ENCODE measurements at regions not wholly inside any gene's neighbourhood (a gene's known extent, or its start where the extent isn't known, plus 50 kb on each side); places are given as distances from the start of the nearest gene placed in this dataset.
"Not testable (repeated sequence)": the region's sequence is repeated elsewhere in the genome, so short reads cannot be mapped to it uniquely, and the experiment has no call there.

DNA sequence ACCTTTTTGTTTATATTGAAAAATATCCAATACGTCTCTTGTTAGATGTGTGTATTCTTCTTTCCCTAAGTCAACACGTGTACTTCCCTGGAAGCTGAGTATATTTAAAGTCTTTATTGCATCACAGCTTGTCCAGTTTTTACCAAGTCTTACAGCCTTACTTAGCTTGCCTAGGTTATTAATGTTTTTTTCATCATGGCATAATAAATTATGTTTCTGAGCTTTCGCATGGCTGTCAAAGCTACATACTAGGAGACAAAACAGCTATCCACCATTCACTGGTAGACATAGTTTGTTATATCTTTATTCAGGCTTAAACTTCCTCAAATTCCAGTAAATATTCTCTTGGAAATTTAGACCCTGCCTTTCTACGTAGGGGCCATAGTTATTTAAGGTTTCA, 224.2 kb downstream of the BCHE start:
- DNase-seq (ENCODE audit: low spot score in 2 of 2) = no peak
- Histone ChIP-seq H3K27me3 (no peaks in the 10 kb centered on the region), H3K9me3 (no peaks in the 10 kb centered on the region), H3K4me1 (no peaks in the 10 kb centered on the region), H3K36me3 (no peaks in the 10 kb centered on the region), H3K27ac (no peak overlapping the region), H3K4me3 (no peak overlapping the region)
- 70 to 75% methylated on average over 4 of the region's 4 CpGs for WGBS, 2 donors
- TF ChIP-seq EP300 (IDR thresholded peaks at IDR 0.05) = no peak
- TF ChIP-seq, protein P1, sequence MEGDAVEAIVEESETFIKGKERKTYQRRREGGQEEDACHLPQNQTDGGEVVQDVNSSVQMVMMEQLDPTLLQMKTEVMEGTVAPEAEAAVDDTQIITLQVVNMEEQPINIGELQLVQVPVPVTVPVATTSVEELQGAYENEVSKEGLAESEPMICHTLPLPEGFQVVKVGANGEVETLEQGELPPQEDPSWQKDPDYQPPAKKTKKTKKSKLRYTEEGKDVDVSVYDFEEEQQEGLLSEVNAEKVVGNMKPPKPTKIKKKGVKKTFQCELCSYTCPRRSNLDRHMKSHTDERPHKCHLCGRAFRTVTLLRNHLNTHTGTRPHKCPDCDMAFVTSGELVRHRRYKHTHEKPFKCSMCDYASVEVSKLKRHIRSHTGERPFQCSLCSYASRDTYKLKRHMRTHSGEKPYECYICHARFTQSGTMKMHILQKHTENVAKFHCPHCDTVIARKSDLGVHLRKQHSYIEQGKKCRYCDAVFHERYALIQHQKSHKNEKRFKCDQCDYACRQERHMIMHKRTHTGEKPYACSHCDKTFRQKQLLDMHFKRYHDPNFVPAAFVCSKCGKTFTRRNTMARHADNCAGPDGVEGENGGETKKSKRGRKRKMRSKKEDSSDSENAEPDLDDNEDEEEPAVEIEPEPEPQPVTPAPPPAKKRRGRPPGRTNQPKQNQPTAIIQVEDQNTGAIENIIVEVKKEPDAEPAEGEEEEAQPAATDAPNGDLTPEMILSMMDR (IDR thresholded peaks at IDR 0.05) = no peak
- no peak for TF ChIP-seq POLR2A (IDR thresholded peaks at IDR 0.05)

GRCh38 chr3:165607221-165607620, 230.0 kb downstream of the BCHE start:
- no peak for TF ChIP-seq EP300 (IDR thresholded peaks at IDR 0.05)
- TF ChIP-seq, protein P1 (IDR thresholded peaks at IDR 0.05) = no peak
- no peak for TF ChIP-seq POLR2A (IDR thresholded peaks at IDR 0.05)

DNA sequence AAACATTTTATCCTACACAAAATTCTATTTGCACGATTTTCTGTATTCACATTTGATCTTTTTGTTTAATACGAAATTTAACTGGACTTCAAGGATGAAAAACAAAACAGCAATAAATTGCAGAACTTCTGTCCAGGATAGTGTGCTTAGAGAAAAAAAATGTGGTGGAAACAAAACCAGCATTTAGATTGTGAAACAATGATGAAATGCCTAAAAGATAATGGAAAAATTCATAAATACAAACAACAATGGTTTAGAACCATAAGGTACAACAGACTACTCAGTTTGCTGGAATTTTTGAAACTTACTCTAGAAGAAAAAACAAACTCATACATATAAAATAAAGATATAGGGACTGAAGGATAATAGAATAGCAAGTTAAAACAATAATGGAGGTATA, 234.0 kb downstream of the BCHE start:
- TF ChIP-seq EP300 (IDR thresholded peaks at IDR 0.05) = no peak
- TF ChIP-seq, protein P1 (IDR thresholded peaks at IDR 0.05) = no peak
- TF ChIP-seq POLR2A (IDR thresholded peaks at IDR 0.05) = no peak
- Histone ChIP-seq H3K36me3 (no peaks in the 10 kb centered on the region), H3K4me3 (no peak overlapping the region), H3K27me3 (no peaks in the 10 kb centered on the region), H3K27ac (no peak overlapping the region), H3K4me1 (no peaks in the 10 kb centered on the region), H3K9me3 (no peaks in the 10 kb centered on the region)
- 82 to 83% methylated on average over 2 of the region's 2 CpGs for WGBS, 2 donors
- no peak for DNase-seq (ENCODE audit: low spot score in 2 of 2)

More at GRCh38 chr3:165607221-165607620, 230.0 kb downstream of the BCHE start:
- no peak for DNase-seq (ENCODE audit: low spot score in 2 of 2)
- H3K27ac ChIP-seq = no peak overlapping the region
- H3K36me3 ChIP-seq = no peaks in the 10 kb centered on the region
- no peaks in the 10 kb centered on the region for H3K27me3 ChIP-seq
- no peaks in the 10 kb centered on the region for H3K4me1 ChIP-seq
- no peak overlapping the region for H3K4me3 ChIP-seq
- H3K9me3 ChIP-seq = no peaks in the 10 kb centered on the region

GRCh38 chr3:165572566-165572965, 264.7 kb downstream of the BCHE start:
- not testable (repeated sequence) for H3K4me1 ChIP-seq; DNase-seq (ENCODE audit: low spot score in 2 of 2); H3K36me3 ChIP-seq; H3K27me3 ChIP-seq; H3K27ac ChIP-seq; H3K4me3 ChIP-seq
- WGBS, 2 donors = 93 to 98% methylated on average over 7 to 11 of the region's 13 CpGs
- peaks cover 0 to 10% (median 0%) of the 10 kb centered on the region in 4 donors for H3K9me3 ChIP-seq

DNA sequence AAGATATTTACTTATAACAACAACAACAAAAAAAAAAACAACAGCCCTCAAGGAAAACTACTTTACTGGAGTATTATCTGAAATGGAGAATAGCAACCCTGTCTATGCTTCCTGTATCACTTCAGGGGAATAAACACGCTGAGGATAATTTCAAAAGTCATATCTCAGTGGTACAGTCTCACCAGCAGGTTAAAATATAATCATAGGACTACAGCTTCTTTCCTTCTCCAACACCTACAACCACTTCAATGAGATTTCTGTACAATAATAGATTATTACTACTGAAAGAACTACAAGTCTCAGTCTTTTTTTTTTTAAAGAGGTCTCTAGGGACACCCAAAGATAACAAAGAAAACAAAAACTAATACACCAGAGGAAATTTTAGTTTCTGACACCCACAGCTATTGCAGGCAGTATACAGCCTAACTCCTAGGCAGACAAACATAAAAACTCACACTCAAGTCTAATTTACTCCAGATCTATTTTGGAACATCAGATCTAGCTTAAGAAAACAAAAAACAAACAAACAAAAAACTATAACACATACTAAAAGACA, 268.2 kb downstream of the BCHE start:
- 26 to 60% methylated on average over 1 of the region's 1 CpG for WGBS, 2 donors
- Histone ChIP-seq H3K27me3 (no peaks in the 10 kb centered on the region), H3K9me3 (peaks cover 0 to 10% (median 0%) of the 10 kb centered on the region in 4 donors), H3K36me3 (no peaks in the 10 kb centered on the region), H3K4me3 (no peak overlapping the region), H3K4me1 (no peaks in the 10 kb centered on the region), H3K27ac (no peak overlapping the region)
- DNase-seq (ENCODE audit: low spot score in 2 of 2) = no peak
- no peak for TF ChIP-seq EP300 (IDR thresholded peaks at IDR 0.05)
- no peak for TF ChIP-seq POLR2A (IDR thresholded peaks at IDR 0.05)
- TF ChIP-seq, protein P1 (IDR thresholded peaks at IDR 0.05) = no peak

GRCh38 chr3:165555785-165556184, 281.4 kb downstream of the BCHE start:
- H3K36me3 ChIP-seq = no peaks in the 10 kb centered on the region
- H3K9me3 ChIP-seq = no peaks in the 10 kb centered on the region
- no peak overlapping the region for H3K4me3 ChIP-seq
- 73 to 74% methylated on average over 2 of the region's 2 CpGs for WGBS, 2 donors
- no peaks in the 10 kb centered on the region for H3K4me1 ChIP-seq
- TF ChIP-seq, protein P1 (IDR thresholded peaks at IDR 0.05) = no peak
- no peak for TF ChIP-seq POLR2A (IDR thresholded peaks at IDR 0.05)
- no peak for TF ChIP-seq EP300 (IDR thresholded peaks at IDR 0.05)
- no peak overlapping the region for H3K27ac ChIP-seq
- DNase-seq (ENCODE audit: low spot score in 2 of 2) = no peak
- H3K27me3 ChIP-seq = no peaks in the 10 kb centered on the region

Measured in tibial nerve (tissue), 4 donors.